HUES6 (cell line): ENCODE measurements at regions not wholly inside any gene's neighbourhood (a gene's known extent, or its start where the extent isn't known, plus 50 kb on each side); places are given as distances from the start of the nearest gene placed in this dataset.
"Not testable (repeated sequence)": the region's sequence is repeated elsewhere in the genome, so short reads cannot be mapped to it uniquely, and the experiment has no call there.

ENCODE experiments used
- H3K27ac ChIP-seq: 2 replicates; pipeline ENCODE4 v1.7.0; 2013; ENCODE audit warnings: low read depth, mild to moderate bottlenecking, low read length, inconsistent platforms
- H3K27me3 ChIP-seq: 2 replicates; pipeline ENCODE4 v1.6.1; 2013; ENCODE audit warnings: low read length; ENCODE audit not compliant: control insufficient read depth, insufficient read depth
- H3K36me3 ChIP-seq: 2 replicates; pipeline ENCODE4 v1.6.1; 2013; ENCODE audit warnings: low read length; ENCODE audit not compliant: control insufficient read depth, insufficient read depth
- H3K4me1 ChIP-seq: 2 replicates; pipeline ENCODE4 v1.6.1; 2013; ENCODE audit warnings: low read length; ENCODE audit not compliant: control insufficient read depth, insufficient read depth
- H3K4me3 ChIP-seq: 2 replicates; pipeline ENCODE4 v1.5.1; 2013; ENCODE audit warnings: low read depth, low read length
- H3K9ac ChIP-seq: one replicate; pipeline ENCODE4 v1.6.1; 2013; ENCODE audit warnings: mild to moderate bottlenecking, low read length
- H3K9me3 ChIP-seq: 2 replicates; pipeline ENCODE4 v1.6.1; 2013; ENCODE audit warnings: low read depth, low read length; ENCODE audit not compliant: control insufficient read depth, insufficient read depth

GRCh38 chr3:1456781-1457311, 364.0 kb downstream of the CNTN6 start:
- Histone ChIP-seq H3K4me1 (0 out of 2 replicates have a peak, but pooled peaks cover 3% of the 10 kb centered on the region), H3K27me3 (no peaks in the 10 kb centered on the region), H3K9me3 (no peaks in the 10 kb centered on the region), H3K36me3 (no peaks in the 10 kb centered on the region), H3K27ac (no peak overlapping the region), H3K4me3 (no peak overlapping the region), H3K9ac (no peak overlapping the region)

GRCh38 chr3:1462371-1462770, 369.5 kb downstream of the CNTN6 start:
- Histone ChIP-seq H3K27ac (no peak overlapping the region), H3K4me1 (no peaks in the 10 kb centered on the region), H3K9me3 (no peaks in the 10 kb centered on the region; the same call in 1 of the 2 replicates), H3K27me3 (no peaks in the 10 kb centered on the region), H3K36me3 (no peaks in the 10 kb centered on the region), H3K9ac (no peak overlapping the region), H3K4me3 (no peak overlapping the region)

- H3K9me3 ChIP-seq = no peaks in the 10 kb centered on the region; the same call in 1 of the 2 replicates
Measured at GRCh38 chr3:1462856-1463450, 370.1 kb downstream of the CNTN6 start.

GRCh38 chr3:1465091-1465490, 372.3 kb downstream of the CNTN6 start:
- not testable (repeated sequence) for H3K9me3 ChIP-seq, H3K27ac ChIP-seq, H3K4me3 ChIP-seq, H3K4me1 ChIP-seq, H3K27me3 ChIP-seq, H3K9ac ChIP-seq, H3K36me3 ChIP-seq

More at GRCh38 chr3:1462856-1463450, 370.1 kb downstream of the CNTN6 start:
- Histone ChIP-seq H3K36me3 (no peaks in the 10 kb centered on the region), H3K27me3 (no peaks in the 10 kb centered on the region), H3K9ac (no peak overlapping the region), H3K4me1 (no peaks in the 10 kb centered on the region), H3K4me3 (no peak overlapping the region), H3K27ac (no peak overlapping the region)

DNA sequence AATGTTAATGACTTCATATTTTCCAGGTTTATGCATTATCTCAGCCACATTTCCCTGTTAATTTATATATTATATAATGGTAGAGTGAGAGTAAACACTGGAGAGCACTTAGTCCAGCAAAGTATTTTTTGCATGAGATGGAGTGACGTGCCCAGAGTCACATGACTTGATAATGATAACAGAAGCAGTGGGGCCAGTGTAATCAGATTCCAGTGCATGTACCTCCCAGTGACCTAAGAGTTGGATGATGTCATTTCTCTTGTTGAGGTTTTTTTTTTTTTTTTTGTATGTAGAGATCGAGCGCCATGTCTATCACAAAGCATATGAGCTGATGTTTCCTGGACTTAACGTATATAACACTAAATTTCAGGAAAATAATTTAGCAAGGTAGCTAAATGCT, 375.3 kb downstream of the CNTN6 start:
- Histone ChIP-seq H3K9me3 (no peaks in the 10 kb centered on the region; the same call in 1 of the 2 replicates), H3K4me3 (no peak overlapping the region), H3K4me1 (no peaks in the 10 kb centered on the region), H3K27me3 (no peaks in the 10 kb centered on the region), H3K27ac (no peak overlapping the region), H3K36me3 (no peaks in the 10 kb centered on the region), H3K9ac (no peak overlapping the region)

DNA sequence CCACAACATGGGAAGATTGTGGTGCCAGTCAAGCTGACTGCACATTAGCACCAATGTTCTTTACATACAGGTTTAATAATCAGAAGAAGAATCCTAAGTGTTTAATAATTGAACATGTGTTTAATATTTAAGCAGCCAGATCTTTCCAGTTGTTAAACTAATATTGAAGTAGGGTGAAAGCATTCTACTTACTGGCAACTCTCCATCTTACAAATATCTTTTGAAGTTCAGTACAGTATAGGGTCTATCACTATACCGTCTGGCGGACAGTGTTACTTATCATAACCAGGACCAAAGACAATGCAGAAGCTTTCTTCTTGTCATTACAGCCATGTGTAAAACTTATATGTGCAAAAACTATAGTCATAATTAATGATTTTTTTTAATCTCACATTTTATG, 376.4 kb downstream of the CNTN6 start:
- Histone ChIP-seq H3K4me1 (no peaks in the 10 kb centered on the region), H3K27me3 (no peaks in the 10 kb centered on the region), H3K36me3 (no peaks in the 10 kb centered on the region), H3K9ac (no peak overlapping the region), H3K27ac (no peak overlapping the region), H3K9me3 (no peaks in the 10 kb centered on the region; the same call in 1 of the 2 replicates), H3K4me3 (no peak overlapping the region)

DNA sequence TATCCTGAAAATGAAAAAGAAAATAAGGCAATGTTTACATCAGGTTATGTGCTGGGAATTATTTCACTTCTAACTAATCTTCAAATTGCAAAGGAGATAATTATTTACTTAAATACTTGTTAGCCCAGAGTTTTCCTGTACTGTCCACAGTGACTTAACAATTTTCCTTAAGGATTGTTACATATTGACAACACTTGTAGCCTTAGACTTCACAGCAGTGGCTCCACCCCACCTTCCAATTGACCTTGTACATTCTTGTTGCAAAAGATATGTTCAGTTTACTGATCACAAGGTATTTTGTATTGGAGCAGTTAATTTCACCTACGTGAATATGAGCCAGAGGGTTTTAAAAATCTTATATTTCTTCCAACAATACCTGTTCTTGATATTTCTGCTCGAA, 376.9 kb downstream of the CNTN6 start:
- Histone ChIP-seq H3K9ac (no peak overlapping the region), H3K27me3 (no peaks in the 10 kb centered on the region), H3K4me3 (no peak overlapping the region), H3K9me3 (no peaks in the 10 kb centered on the region; the same call in 1 of the 2 replicates), H3K4me1 (no peaks in the 10 kb centered on the region), H3K36me3 (no peaks in the 10 kb centered on the region), H3K27ac (no peak overlapping the region)

GRCh38 chr3:1477669-1478068, 384.8 kb downstream of the CNTN6 start:
- Histone ChIP-seq H3K27ac (no peak overlapping the region), H3K4me3 (no peak overlapping the region), H3K9ac (no peak overlapping the region), H3K27me3 (no peaks in the 10 kb centered on the region), H3K4me1 (no peaks in the 10 kb centered on the region), H3K36me3 (no peaks in the 10 kb centered on the region), H3K9me3 (peaks cover 3% of the 10 kb centered on the region; the same call in 1 of the 2 replicates)

DNA sequence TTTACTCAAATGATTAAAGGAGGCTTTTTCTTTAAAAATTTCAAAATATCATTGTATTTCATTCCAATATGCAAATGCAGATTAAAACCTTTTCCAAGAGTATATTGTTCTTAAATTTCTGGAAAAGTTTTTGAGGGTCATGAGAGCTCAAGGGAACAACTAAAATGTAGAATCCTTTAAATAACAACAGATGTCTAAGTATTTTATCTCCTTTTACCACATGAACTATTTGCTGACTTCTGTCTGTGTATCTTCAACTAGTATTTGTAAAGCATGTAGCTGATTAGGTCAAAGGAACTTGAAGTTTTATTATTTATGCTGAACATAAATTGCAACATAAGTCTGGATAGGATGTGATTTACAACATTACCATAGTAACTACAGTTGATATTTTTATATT, 402.6 kb downstream of the CNTN6 start:
- H3K27ac ChIP-seq = no peak overlapping the region
- H3K4me1 ChIP-seq = no peaks in the 10 kb centered on the region
- H3K9me3 ChIP-seq = no peaks in the 10 kb centered on the region
- H3K36me3 ChIP-seq = no peaks in the 10 kb centered on the region
- no peak overlapping the region for H3K4me3 ChIP-seq
- H3K9ac ChIP-seq = no peak overlapping the region
- no peaks in the 10 kb centered on the region for H3K27me3 ChIP-seq

- Histone ChIP-seq H3K9me3 (no peaks in the 10 kb centered on the region), H3K27me3 (no peaks in the 10 kb centered on the region), H3K36me3 (no peaks in the 10 kb centered on the region), H3K4me1 (peaks cover 21% of the 10 kb centered on the region; the same call in 1 of the 2 replicates), H3K4me3 (no peak overlapping the region), H3K27ac (no peak overlapping the region), H3K9ac (no peak overlapping the region)
Measured at GRCh38 chr3:1499694-1500093, 406.9 kb downstream of the CNTN6 start.

DNA sequence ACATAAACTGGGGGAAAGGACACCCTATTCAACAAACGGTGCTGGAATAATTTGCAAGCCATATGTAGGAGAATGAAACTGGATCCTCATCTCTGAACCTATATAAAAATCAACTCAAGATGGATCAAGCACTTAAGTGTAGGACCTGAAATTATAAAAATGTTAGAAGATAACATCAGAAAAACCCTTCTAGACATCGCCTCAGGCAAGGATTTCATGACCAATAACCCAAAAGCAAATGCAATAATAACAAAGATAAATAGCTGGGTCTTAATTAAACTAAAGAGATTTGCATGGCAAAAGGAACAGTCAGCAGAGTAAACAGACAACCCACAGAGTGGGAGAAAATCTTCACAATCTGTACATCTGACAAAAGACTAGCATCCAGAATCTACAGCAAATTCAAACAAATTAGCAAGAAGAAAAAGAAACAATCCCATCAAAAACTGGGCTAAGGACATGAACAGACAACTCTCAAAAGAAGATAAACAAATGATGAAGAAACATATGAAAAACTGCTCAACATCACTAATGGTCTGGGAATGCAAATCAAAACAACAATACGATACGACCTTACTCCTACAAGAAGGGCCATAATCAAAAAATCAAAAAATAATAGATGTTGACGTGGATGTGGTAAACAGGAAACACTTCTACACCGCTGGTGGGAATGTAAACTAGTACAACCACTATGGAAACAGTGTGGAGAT, 408.7 kb downstream of the CNTN6 start:
- H3K36me3 ChIP-seq = no peaks in the 10 kb centered on the region
- no peaks in the 10 kb centered on the region for H3K9me3 ChIP-seq

More for the DNA sequence above, 408.7 kb downstream of the CNTN6 start:
- no peak overlapping the region for H3K27ac ChIP-seq
- H3K27me3 ChIP-seq = no peaks in the 10 kb centered on the region
- H3K9ac ChIP-seq = no peak overlapping the region
- H3K4me1 ChIP-seq = peaks cover 39% of the 10 kb centered on the region
- no peak overlapping the region for H3K4me3 ChIP-seq
